Fibroblast of pulmonary artery (primary cell): ENCODE measurements at regions not wholly inside any gene's neighbourhood (a gene's known extent, or its start where the extent isn't known, plus 50 kb on each side); places are given as distances from the start of the nearest gene placed in this dataset.

ENCODE experiments used
- DNase-seq: peaks from one replicate; pipeline ENCODE4 v3.0.0-alpha.2; 2010; ENCODE audit warnings: low read depth
- H3K4me3 ChIP-seq: replicated peaks from 2 replicates; pipeline ENCODE4 v1.5.1; 2011; ENCODE audit warnings: low read depth, mild to moderate bottlenecking, control low read depth, low read length, moderate library complexity
- TF ChIP-seq, protein P1 (sequence below): IDR thresholded peaks from 2 replicates; pipeline ENCODE4 v1.5.1; 2011; ENCODE audit warnings: mild to moderate bottlenecking, control low read depth, low read length, inconsistent platforms; ENCODE audit errors: missing control alignments

DNA sequence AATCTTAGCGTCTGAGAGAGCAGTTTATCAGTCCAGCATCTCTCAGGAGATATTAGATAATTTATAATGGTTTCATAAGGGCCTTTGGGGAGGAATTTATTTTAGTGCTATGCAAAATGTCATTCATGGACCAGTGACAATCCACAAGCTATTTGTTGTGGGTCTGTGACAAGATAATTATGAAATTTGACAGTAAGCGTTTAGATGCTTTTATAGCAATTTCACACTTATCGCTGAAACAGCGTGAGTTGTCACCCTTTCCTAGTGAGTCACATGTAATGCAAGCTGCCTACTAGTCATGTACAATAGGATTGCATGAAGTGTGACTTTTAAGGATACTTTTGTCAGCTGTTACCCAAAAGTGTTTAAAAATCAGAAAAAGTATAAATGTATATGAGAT is 315.6 kb upstream of the THBS1 start:
- TF ChIP-seq, protein P1, sequence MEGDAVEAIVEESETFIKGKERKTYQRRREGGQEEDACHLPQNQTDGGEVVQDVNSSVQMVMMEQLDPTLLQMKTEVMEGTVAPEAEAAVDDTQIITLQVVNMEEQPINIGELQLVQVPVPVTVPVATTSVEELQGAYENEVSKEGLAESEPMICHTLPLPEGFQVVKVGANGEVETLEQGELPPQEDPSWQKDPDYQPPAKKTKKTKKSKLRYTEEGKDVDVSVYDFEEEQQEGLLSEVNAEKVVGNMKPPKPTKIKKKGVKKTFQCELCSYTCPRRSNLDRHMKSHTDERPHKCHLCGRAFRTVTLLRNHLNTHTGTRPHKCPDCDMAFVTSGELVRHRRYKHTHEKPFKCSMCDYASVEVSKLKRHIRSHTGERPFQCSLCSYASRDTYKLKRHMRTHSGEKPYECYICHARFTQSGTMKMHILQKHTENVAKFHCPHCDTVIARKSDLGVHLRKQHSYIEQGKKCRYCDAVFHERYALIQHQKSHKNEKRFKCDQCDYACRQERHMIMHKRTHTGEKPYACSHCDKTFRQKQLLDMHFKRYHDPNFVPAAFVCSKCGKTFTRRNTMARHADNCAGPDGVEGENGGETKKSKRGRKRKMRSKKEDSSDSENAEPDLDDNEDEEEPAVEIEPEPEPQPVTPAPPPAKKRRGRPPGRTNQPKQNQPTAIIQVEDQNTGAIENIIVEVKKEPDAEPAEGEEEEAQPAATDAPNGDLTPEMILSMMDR = no peak
- no peak for DNase-seq
- H3K4me3 ChIP-seq = no peak overlapping the region

DNA sequence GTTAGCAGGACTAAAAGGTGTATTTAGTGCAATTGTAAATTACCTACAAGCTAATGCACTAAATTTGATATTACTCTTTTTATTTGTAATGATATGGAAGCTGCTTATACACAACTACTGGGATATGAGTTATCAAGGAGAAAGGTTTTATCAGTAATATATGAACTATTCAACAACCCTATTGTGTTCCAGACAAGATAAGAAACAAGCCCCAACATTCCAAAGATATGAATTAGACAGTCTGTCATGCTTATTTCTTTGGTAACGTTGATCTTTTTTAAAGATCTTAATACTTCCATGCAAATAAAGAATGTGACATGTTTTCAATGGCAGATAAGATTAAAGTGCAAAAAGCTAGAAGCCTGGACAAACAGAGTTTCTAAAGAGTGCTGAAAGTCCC is 314.0 kb upstream of the THBS1 start:
- TF ChIP-seq, protein P1 = no peak
- DNase-seq = no peak
- H3K4me3 ChIP-seq = no peak overlapping the region

DNA sequence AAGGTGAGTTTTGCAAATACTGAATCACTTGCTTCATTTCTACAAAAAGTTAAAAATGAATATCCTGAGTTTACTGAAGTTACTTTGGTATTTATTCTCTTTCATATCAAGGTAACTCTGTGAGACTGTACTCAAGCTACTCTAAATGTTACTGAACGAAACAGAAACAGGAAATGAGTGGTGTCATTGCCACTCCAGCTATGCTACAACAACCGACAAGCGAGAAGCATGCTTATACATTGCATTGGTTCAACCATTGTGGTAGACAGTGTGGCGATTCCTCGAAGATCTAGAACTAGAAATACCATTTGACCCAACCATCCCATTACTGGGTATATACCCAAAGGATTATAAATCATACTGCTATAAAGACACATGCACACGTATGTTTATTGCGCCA is 313.2 kb upstream of the THBS1 start:
- DNase-seq = peak; percentile 56
- H3K4me3 ChIP-seq = no peak overlapping the region
- TF ChIP-seq, protein P1 = no peak

DNA sequence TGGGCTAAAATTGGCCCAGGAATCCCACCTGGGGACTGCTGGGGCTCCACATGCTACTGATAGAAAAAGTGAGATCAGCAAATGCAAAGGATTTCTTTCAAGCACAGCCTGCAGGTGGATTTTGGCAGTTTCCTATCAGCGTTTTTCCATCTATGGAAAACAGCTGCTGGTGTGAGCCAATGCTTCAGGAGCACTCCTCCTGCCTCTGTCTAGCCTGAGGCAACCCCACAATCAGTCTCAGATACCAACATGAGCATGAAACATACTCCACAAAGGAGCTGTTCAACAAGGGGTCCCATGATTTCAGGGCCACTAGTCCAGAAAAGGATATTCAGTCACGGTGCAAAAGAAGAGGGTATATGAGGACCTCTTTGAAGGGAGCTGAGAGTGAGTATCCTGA is 311.5 kb upstream of the THBS1 start:
- TF ChIP-seq, protein P1 = no peak
- no peak overlapping the region for H3K4me3 ChIP-seq
- DNase-seq = no peak

DNA sequence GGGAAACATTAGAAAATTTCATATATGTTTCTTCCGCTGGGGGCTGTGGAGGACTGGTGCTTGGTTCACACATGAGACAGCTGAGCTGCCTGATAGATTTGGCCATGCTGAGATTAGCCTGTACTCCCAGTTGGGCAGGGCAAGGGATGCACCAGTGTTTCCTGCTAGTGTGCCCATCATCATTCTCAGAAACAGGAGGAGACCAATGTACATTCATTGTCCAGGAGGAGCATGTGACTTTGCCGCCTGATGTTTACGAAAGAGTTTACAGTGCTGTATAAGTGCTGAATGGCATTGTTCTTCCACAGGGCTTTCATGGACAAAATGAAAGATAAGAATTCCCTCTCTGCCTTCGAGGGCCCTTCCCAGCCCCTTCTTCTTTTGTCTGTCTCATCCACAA is 311.1 kb upstream of the THBS1 start:
- no peak overlapping the region for H3K4me3 ChIP-seq
- TF ChIP-seq, protein P1 = no peak
- DNase-seq = no peak

DNA sequence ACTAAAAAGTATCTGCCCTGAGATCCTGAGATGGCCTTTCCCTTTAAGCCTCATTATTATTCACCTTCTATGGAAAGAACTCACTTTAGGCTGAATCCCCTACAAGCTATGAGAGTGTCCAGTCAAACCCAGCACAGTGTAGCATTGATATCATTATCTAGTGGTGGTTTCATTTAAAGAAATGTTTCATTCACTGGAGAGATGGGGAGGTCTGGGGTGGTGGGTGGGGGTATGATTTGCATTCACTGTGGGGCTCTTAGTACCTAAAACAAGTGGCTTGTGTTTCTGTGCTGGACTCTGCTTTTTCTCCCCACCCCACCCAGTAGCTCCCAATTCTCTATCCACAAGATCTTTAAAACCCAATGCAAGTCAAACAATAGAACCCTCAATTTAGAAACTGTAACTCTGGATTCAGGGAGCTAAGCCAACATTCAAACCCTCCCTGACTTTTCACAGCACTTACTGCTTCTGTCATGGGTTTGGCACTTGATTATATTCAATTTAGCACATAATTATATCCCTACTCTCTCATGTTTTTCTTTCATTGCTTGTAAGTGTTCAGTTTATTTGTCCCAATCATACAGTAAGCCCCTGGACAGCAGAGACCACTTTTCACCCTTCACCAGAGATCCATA is 310.5 kb upstream of the THBS1 start:
- TF ChIP-seq, protein P1 = no peak
- DNase-seq = peak; percentile 38
- H3K4me3 ChIP-seq = no peak overlapping the region

DNA sequence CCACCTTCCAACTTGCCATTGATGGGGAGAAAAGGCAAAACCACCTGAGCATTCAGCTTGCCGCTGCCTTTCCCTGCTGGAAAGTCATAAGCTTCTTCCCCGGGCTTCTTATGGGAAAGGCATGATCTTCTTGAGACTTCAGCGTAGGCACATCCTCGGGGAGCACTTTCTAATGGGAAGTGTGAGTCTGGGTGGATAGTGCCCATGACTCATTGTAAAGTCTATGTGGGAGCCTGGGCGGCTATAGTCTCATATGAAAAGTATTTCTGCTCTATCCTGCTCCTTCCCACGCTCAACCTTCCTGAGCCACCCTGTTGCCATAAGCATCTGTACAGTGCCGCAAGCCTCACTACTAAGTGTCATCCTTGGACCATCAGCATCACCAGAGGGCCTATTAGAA is 309.9 kb upstream of the THBS1 start:
- DNase-seq = peak; percentile 91

More for the DNA sequence above, 309.9 kb upstream of the THBS1 start:
- H3K4me3 ChIP-seq = no peak overlapping the region
- TF ChIP-seq, protein P1 = no peak
